Mesenteric fat pad (tissue), 1 donor: ENCODE measurements at regions not wholly inside any gene's neighbourhood (a gene's known extent, or its start where the extent isn't known, plus 50 kb on each side); places are given as distances from the start of the nearest gene placed in this dataset.
"Not testable (repeated sequence)": the region's sequence is repeated elsewhere in the genome, so short reads cannot be mapped to it uniquely, and the experiment has no call there.

Experiments
- DNase-seq: peaks from one replicate; pipeline ENCODE4 v3.0.0-alpha.2; 2020; ENCODE audit warnings: low spot score
- donor health status: DM: yes; HTN: yes; CAD: no.

- DNase-seq: no peak
These were observed 390.0 kb downstream of the CDH11 start for GRCh38 chr16:64731891-64732290.

GRCh38 chr16:64730261-64730660 lies 391.6 kb downstream of the CDH11 start:
- DNase-seq: no peak

DNA sequence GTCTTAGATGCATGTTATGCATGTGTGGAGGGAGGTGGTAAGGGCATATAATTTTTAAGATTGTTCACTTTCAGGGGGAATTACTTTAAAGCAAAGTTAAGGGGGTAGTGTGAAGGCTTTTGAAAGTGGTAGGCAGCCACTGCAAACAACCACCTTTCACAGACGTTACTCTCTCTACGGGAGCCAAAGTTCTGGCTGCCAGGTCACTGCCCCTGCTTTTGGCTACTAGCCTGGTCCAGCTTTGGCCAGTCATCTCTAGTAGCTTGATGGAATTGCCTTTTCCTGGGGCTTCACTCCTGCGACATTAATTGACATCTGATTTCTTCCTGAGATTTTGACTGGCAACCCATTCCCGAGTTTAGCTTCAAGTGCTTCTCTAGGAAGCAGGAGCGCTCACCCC lies 397.5 kb downstream of the CDH11 start:
- no peak for DNase-seq

GRCh38 chr16:64718486-64718885 lies 403.4 kb downstream of the CDH11 start:
- DNase-seq: no peak

- DNase-seq: no peak
These were observed 404.0 kb downstream of the CDH11 start for GRCh38 chr16:64717871-64718270.

DNA sequence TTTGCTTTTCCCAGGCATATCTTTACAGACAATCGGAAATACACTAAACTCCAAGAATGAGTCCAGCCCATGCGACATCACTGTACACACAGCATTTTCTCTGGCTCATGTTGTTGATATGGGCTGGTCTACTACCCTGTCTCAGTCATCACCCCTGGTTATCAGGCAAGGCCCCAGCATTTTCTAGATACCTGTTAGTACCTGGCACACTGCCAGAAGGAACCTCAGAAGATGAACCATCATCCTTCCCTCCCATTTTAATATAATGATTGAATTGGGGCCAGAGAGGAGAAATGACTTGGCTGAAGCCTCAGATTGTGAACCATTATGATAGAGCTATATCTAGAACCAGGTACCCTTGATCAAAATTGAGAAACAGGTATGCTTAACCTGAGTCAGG lies 406.2 kb downstream of the CDH11 start:
- no peak for DNase-seq

GRCh38 chr16:64712026-64712425 lies 409.8 kb downstream of the CDH11 start:
- no peak for DNase-seq

GRCh38 chr16:64711596-64711995 lies 410.3 kb downstream of the CDH11 start:
- DNase-seq: no peak

- no peak for DNase-seq
These were observed 410.8 kb downstream of the CDH11 start for GRCh38 chr16:64711026-64711425.

DNA sequence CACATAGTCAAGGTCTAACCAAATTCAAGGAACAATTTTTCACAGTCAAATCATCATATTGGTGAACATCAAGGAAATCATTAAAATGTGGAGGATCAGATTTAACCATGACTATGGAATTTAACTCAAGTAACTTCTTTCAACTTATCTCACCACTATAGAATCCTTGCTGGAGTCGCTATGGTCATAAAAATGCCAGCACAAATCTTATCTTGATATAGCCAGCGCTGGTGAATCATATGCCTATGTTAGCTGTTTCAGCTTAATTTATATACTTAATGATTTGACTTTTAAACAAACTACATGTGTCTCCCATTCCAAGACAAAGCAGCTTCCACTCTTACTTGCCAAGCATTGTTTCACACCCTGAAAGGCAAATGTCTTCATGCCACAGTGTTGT lies 416.4 kb downstream of the CDH11 start:
- DNase-seq: no peak

- DNase-seq: no peak
These were observed 417.5 kb downstream of the CDH11 start for GRCh38 chr16:64704386-64704785.

DNA sequence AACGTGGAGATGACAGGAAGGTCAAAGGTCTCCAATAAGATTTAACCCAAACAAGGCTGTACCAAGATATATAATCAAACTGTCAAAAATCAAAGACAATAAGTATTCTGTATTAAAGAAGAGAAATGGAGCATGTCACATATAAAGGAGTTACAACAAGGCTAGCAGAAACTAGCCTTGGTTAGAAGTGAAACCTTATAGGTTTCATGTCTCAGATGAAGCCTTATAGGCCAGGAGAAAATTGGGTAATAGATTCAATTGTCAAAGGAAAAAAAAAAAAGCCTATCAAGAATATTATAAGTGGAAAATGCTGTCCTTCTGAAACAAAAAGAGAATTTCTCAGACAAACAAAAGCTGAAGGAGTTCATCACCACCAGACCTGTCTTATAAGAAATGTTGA lies 419.4 kb downstream of the CDH11 start:
- DNase-seq: no peak

GRCh38 chr16:64700628-64701027 lies 421.2 kb downstream of the CDH11 start:
- DNase-seq: no peak

GRCh38 chr16:64696866-64697265 lies 425.0 kb downstream of the CDH11 start:
- DNase-seq: no peak

- DNase-seq: no peak
These were observed 426.2 kb downstream of the CDH11 start for GRCh38 chr16:64695684-64696083.

GRCh38 chr16:64693946-64694345 lies 427.9 kb downstream of the CDH11 start:
- no peak for DNase-seq

GRCh38 chr16:64687786-64688185 lies 434.1 kb downstream of the CDH11 start:
- DNase-seq: no peak

DNA sequence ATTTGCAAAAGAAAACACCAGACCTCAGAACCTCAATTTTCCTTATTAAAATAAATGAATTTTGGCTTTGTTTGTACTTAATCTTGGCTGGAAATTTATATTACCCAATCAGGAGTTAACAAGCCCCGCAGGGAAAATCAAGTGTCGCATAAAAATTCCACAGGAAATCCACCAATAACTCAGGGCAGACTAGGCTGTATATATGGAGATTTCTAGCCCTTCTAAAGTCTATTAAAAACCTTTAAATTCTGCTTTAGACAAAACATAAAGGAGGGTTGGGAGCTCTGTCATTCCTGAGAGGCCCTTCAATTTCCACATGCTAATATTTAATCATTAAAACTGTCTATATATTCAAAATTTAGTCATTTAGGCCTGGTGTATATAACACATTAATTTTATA lies 434.7 kb downstream of the CDH11 start:
- DNase-seq: no peak

GRCh38 chr16:64679976-64680690 lies 441.7 kb downstream of the CDH11 start:
- no peak for DNase-seq

- DNase-seq: no peak
These were observed 452.3 kb downstream of the CDH11 start for GRCh38 chr16:64669573-64669972.

DNA sequence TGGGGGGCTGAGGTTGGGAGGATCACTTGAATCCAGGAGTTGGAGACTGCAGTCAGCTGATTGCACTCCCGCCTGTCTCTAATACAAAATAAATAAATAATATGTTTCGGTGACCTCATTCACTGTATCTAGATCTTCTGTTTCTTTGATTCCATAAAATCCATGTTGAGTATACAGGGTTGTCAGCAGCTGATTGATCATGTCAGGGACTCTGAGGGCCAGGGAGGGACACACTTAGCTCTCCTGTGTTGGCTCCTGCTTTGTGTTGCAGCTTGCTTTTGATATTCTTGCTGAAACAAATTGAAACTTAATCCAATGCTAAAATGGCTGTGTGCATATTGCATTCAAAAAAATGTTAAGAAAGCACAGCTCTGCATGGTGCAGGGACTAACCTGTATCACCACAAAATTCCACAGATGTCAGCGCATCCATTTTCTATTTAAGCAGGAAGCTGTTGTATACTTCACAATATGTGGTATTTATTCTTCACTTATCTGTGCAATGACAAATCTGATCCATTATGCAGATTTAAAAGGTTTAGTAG lies 454.5 kb downstream of the CDH11 start:
- DNase-seq: no peak

GRCh38 chr16:64662312-64662711 lies 459.6 kb downstream of the CDH11 start:
- DNase-seq: not testable (repeated sequence)

- no peak for DNase-seq
These were observed 462.0 kb downstream of the CDH11 start for GRCh38 chr16:64659866-64660265.
